AG10803 (cell line): ENCODE measurements at regions not wholly inside any gene's neighbourhood (a gene's known extent, or its start where the extent isn't known, plus 50 kb on each side); places are given as distances from the start of the nearest gene placed in this dataset.
"Not testable (repeated sequence)": the region's sequence is repeated elsewhere in the genome, so short reads cannot be mapped to it uniquely, and the experiment has no call there.

Experiments used
- DNase-seq: peaks from one replicate; pipeline ENCODE4 v3.0.0; 2010; ENCODE audit warnings: low read depth
- H3K4me3 ChIP-seq: 2 replicates; pipeline ENCODE4 v1.5.1; 2011; ENCODE audit warnings: mild to moderate bottlenecking, low read length, control low read depth
- CTCF ChIP-seq: conservative IDR thresholded peaks from 2 replicates; pipeline ENCODE4 v1.5.1; 2011; ENCODE audit warnings: mild to moderate bottlenecking, low read length, control low read depth, inconsistent platforms

- no peak for DNase-seq
- TF ChIP-seq CTCF, result no peak
These were observed 268.5 kb upstream of the TPK1 start for GRCh38 chr7:145104400-145104799.

GRCh38 chr7:145102199-145102598 lies 266.3 kb upstream of the TPK1 start:
- DNase-seq, H3K4me3 ChIP-seq: not testable (repeated sequence)

More at GRCh38 chr7:145104400-145104799, 268.5 kb upstream of the TPK1 start:
- H3K4me3 ChIP-seq, result no peak overlapping the region

- no peak for TF ChIP-seq CTCF
- no peak overlapping the region for H3K4me3 ChIP-seq
- DNase-seq, result no peak
These were observed 256.9 kb upstream of the TPK1 start for GRCh38 chr7:145092766-145093165.

- H3K4me3 ChIP-seq, result no peak overlapping the region
- no peak for TF ChIP-seq CTCF
- DNase-seq, result no peak
These were observed 252.4 kb upstream of the TPK1 start for GRCh38 chr7:145088111-145088745.

- DNase-seq, result no peak
- no peak for TF ChIP-seq CTCF
- no peak overlapping the region for H3K4me3 ChIP-seq
These were observed 246.7 kb upstream of the TPK1 start for GRCh38 chr7:145082366-145083161.

- TF ChIP-seq CTCF, result no peak
- DNase-seq, result no peak
- H3K4me3 ChIP-seq, result no peak overlapping the region
These were observed 229.6 kb upstream of the TPK1 start for GRCh38 chr7:145065473-145065872.

GRCh38 chr7:145064114-145064513 lies 228.3 kb upstream of the TPK1 start:
- H3K4me3 ChIP-seq, result no peak overlapping the region
- DNase-seq, result no peak
- no peak for TF ChIP-seq CTCF
